ENCODE measurements at regions not wholly inside any gene's neighbourhood (a gene's known extent, or its start where the extent isn't known, plus 50 kb on each side); places are given as distances from the start of the nearest gene placed in this dataset.

GRCh38 chr3:72281551-72281950 is 496.6 kb upstream of the PROK2 start:
- TF ChIP-seq CTCF (conservative IDR thresholded peaks at IDR 0.05; ENCODE audit: low read depth, low read length) (no peak), EZH2 (IDR thresholded peaks at IDR 0.05; ENCODE audit: borderline replicate concordance, low read depth, low read length, poor library complexity, severe bottlenecking) (no peak)
